H1 (cell line): ENCODE measurements at regions not wholly inside any gene's neighbourhood (a gene's known extent, or its start where the extent isn't known, plus 50 kb on each side); places are given as distances from the start of the nearest gene placed in this dataset.
A peak's percentile ranks its signal among the peaks of the same experiment; 100 is the strongest.

Experiments used
- CTCF ChIA-PET: fragments of 300-600 bp; sonication (Branson Sonifier 250); formaldehyde crosslinking; loops from one replicate; lab custom pipeline; 2021; ENCODE audit not compliant: partially characterized antibody; lab: Charles Lee
- POLR2A ChIA-PET: fragments of 300-600 bp; sonication (Branson Sonifier 250); formaldehyde crosslinking; loops from one replicate; lab custom pipeline; 2021; ENCODE audit warnings: inconsistent platforms; ENCODE audit not compliant: partially characterized antibody; lab: Charles Lee
- DNase-seq, 2 experiments: peaks; one replicate each; pipeline versions ENCODE4 v3.0.0 to v3.0.0-alpha.2; 2010 to 2022; ENCODE audit warnings: low spot score in 2 of 2, low read depth in 1 of 2, mixed read lengths in 1 of 2
- FAIRE-seq: peaks from 2 replicates; lab custom pipeline; 2011; peaks lifted over from hg19 to GRCh38; lab: Jason Lieb, UNC
- H2AFZ ChIP-seq: 2 replicates; pipeline ENCODE4 v1.8.1; 2012; ENCODE audit warnings: low read length, inconsistent platforms
- H2AK5ac ChIP-seq: 2 replicates; pipeline ENCODE4 v1.6.1; 2013; ENCODE audit warnings: low read depth, low read length
- H2BK120ac ChIP-seq: replicated peaks from 2 replicates; pipeline ENCODE3; 2013; ENCODE audit warnings: low read depth, low read length, inconsistent platforms
- H2BK12ac ChIP-seq: 2 replicates; pipeline ENCODE4 v1.6.1; 2013; ENCODE audit warnings: low read depth, low read length
- H2BK15ac ChIP-seq: 2 replicates; pipeline ENCODE4 v1.6.1; 2013; ENCODE audit warnings: low read length
- H2BK20ac ChIP-seq: 2 replicates; pipeline ENCODE4 v1.6.1; 2013; ENCODE audit warnings: low read length
- H2BK5ac ChIP-seq: 2 replicates; pipeline ENCODE4 v1.6.1; 2013; ENCODE audit warnings: low read depth, low read length
- H3K14ac ChIP-seq: 2 replicates; pipeline ENCODE4 v1.6.1; 2013; ENCODE audit warnings: inconsistent platforms; ENCODE audit not compliant: insufficient read length
- H3K18ac ChIP-seq: 2 replicates; pipeline ENCODE4 v1.6.1; 2013; ENCODE audit warnings: low read length; ENCODE audit errors: extremely low read depth
- H3K23ac ChIP-seq: 2 replicates; pipeline ENCODE4 v1.6.1; 2013; ENCODE audit warnings: inconsistent platforms; ENCODE audit not compliant: insufficient read length
- H3K23me2 ChIP-seq: 2 replicates; pipeline ENCODE4 v1.6.1; 2013; ENCODE audit warnings: low read depth, low read length
- H3K27ac ChIP-seq: 2 replicates; pipeline ENCODE4 v1.6.1; 2011; ENCODE audit warnings: low read depth, low read length, inconsistent platforms
- H3K27me3 ChIP-seq, 4 experiments: replicated peaks in 1 of 4; 1 replicate in 1 of 4; 2 replicates in 3 of 4; pipeline versions ENCODE4 v1.6.1 to v1.8.1; 2011 to 2013; ENCODE audit warnings: low read length in 3 of 4, mild to moderate bottlenecking in 3 of 4, inconsistent platforms in 2 of 4, mixed read lengths in 2 of 4, moderate library complexity in 1 of 4; ENCODE audit not compliant: control insufficient read depth in 3 of 4, insufficient read depth in 3 of 4; ENCODE audit errors: extremely low read depth in 1 of 4
- H3K36me3 ChIP-seq, 4 experiments: 2 replicates each; pipeline versions ENCODE4 v1.6.1 to v1.8.1; 2011 to 2013; ENCODE audit warnings: mild to moderate bottlenecking in 4 of 4, low read length in 3 of 4, moderate library complexity in 2 of 4, control low read depth in 1 of 4, inconsistent platforms in 1 of 4; ENCODE audit not compliant: insufficient read depth in 4 of 4, control insufficient read depth in 2 of 4
- H3K4ac ChIP-seq: replicated peaks from 2 replicates; pipeline ENCODE3; 2013; ENCODE audit warnings: low read length, low read depth, mixed read lengths, inconsistent platforms; ENCODE audit not compliant: insufficient read length
- H3K4me1 ChIP-seq, 4 experiments: replicated peaks in 1 of 4; 1 replicate in 1 of 4; 2 replicates in 3 of 4; pipeline versions ENCODE4 v1.6.1 to v1.8.1; 2011 to 2013; ENCODE audit warnings: low read length in 3 of 4, inconsistent platforms in 2 of 4, mixed read lengths in 1 of 4; ENCODE audit not compliant: insufficient read depth in 4 of 4, control insufficient read depth in 3 of 4
- H3K4me2 ChIP-seq, 2 experiments: 2 replicates each; pipeline versions ENCODE4 v1.6.1 to v1.8.1; 2011 to 2013; ENCODE audit warnings: low read depth in 2 of 2, low read length in 2 of 2, control low read depth in 1 of 2, inconsistent platforms in 1 of 2, mild to moderate bottlenecking in 1 of 2; ENCODE audit not compliant: insufficient read depth in 1 of 2
- H3K4me3 ChIP-seq, 4 experiments: fragments of 200-600, 300-600 bp in 1 of 4; sonication (generic), shearing (Covaris generic), sonication (Bioruptor Twin) in 1 of 4; 2 replicates each; pipeline versions ENCODE4 v1.5.1 to v1.8.1; 2011 to 2016; ENCODE audit warnings: low read length in 4 of 4, low read depth in 3 of 4, control low read depth in 2 of 4, inconsistent platforms in 2 of 4, mild to moderate bottlenecking in 2 of 4, mixed read lengths in 1 of 4, moderate library complexity in 1 of 4; ENCODE audit not compliant: insufficient read depth in 2 of 4; ENCODE audit errors: extremely low read depth in 1 of 4
- H3K56ac ChIP-seq: replicated peaks from 2 replicates; pipeline ENCODE3; 2013; ENCODE audit warnings: low read depth, mild to moderate bottlenecking, mixed read lengths, low read length, inconsistent platforms; ENCODE audit not compliant: insufficient read length
- H3K79me1 ChIP-seq: 2 replicates; pipeline ENCODE4 v1.6.1; 2013; ENCODE audit warnings: low read depth, low read length, control low read depth
- H3K79me2 ChIP-seq, 2 experiments: 2 replicates each; pipeline versions ENCODE4 v1.6.1 to v1.8.1; 2012 to 2013; ENCODE audit warnings: low read length in 2 of 2, mild to moderate bottlenecking in 2 of 2, inconsistent platforms in 1 of 2; ENCODE audit not compliant: insufficient read depth in 2 of 2, control insufficient read depth in 1 of 2
- H3K9ac ChIP-seq, 4 experiments: replicated peaks in 1 of 4; 1 replicate in 1 of 4; 2 replicates in 3 of 4; pipeline versions ENCODE4 v1.6.1 to v1.8.1; 2011 to 2013; ENCODE audit warnings: low read depth in 3 of 4, low read length in 3 of 4, control low read depth in 2 of 4, mild to moderate bottlenecking in 2 of 4, moderate library complexity in 2 of 4, inconsistent platforms in 1 of 4; ENCODE audit errors: extremely low read depth in 1 of 4
- H3K9me3 ChIP-seq, 2 experiments: 2 replicates each; pipeline versions ENCODE4 v1.6.1 to v1.8.1; 2012 to 2013; ENCODE audit warnings: mild to moderate bottlenecking in 2 of 2, moderate library complexity in 2 of 2, control low read depth in 1 of 2, inconsistent platforms in 1 of 2, low read depth in 1 of 2, low read length in 1 of 2, mixed read lengths in 1 of 2; ENCODE audit not compliant: insufficient read depth in 2 of 2
- H4K20me1 ChIP-seq, 2 experiments: replicated peaks in 1 of 2; 2 replicates each; pipeline versions ENCODE3 to v1.8.1; 2011 to 2013; ENCODE audit warnings: inconsistent platforms in 2 of 2, low read length in 2 of 2, mild to moderate bottlenecking in 1 of 2; ENCODE audit not compliant: insufficient read depth in 2 of 2, control insufficient read depth in 1 of 2
- H4K5ac ChIP-seq: 2 replicates; pipeline ENCODE4 v1.6.1; 2013; ENCODE audit warnings: low read length, low read depth, mixed read lengths, inconsistent platforms; ENCODE audit not compliant: insufficient read length
- H4K8ac ChIP-seq: 2 replicates; pipeline ENCODE4 v1.8.0; 2013; ENCODE audit warnings: mild to moderate bottlenecking, moderate library complexity, low read length, inconsistent platforms; ENCODE audit not compliant: insufficient read depth; ENCODE audit errors: extremely low read depth
- H4K91ac ChIP-seq: replicated peaks from 2 replicates; pipeline ENCODE3; 2013; ENCODE audit warnings: low read length, mixed read lengths, inconsistent platforms; ENCODE audit not compliant: insufficient read length
- CTCF ChIP-seq, 3 experiments: IDR thresholded peaks; 1 replicate in 2 of 3; 2 replicates in 1 of 3; pipeline versions ENCODE4 v1.5.1 to v1.6.1; 2011; ENCODE audit warnings: low read length in 3 of 3, mild to moderate bottlenecking in 3 of 3, inconsistent platforms in 2 of 3, low read depth in 1 of 3, moderate library complexity in 1 of 3; ENCODE audit not compliant: insufficient read depth in 1 of 3; ENCODE audit errors: control extremely low read depth in 1 of 3
- NRF1 ChIP-seq: IDR thresholded peaks from 2 replicates; pipeline ENCODE4 v1.6.1; 2011; ENCODE audit warnings: mild to moderate bottlenecking, low read depth, low read length, improper control_type of control experiment
- RBBP5 ChIP-seq: IDR thresholded peaks from 2 replicates; pipeline ENCODE4 v1.7.1; 2012; ENCODE audit warnings: low read depth, mild to moderate bottlenecking, inconsistent platforms, low read length, moderate library complexity, borderline replicate concordance
- YY1 ChIP-seq: IDR thresholded peaks from 2 replicates; pipeline ENCODE4 v1.6.1; 2011; ENCODE audit warnings: low read depth, mild to moderate bottlenecking, low read length
- WGBS, 2 experiments: shearing (Covaris generic) in 1 of 2; methylation state at CpG; one replicate each; pipeline versions ENCODE4 v1.1.6 to v1.1.7; 2013 to 2015; ENCODE audit warnings: low lambda C conversion rate in 2 of 2, mixed read lengths in 2 of 2, inconsistent platforms in 1 of 2, low coverage in 1 of 2, missing lambda C conversion rate in 1 of 2; ENCODE audit not compliant: insufficient replicate concordance in 2 of 2, insufficient coverage in 1 of 2, insufficient read length in 1 of 2; ENCODE audit errors: extremely low coverage in 1 of 2, missing lambda C conversion rate in 1 of 2; 5-methylcytosine and 5-hydroxymethylcytosine counted together

GRCh38 chr17:5800646-5801045 is 216.3 kb upstream of the NLRP1 start:
- no peak overlapping the region for H3K56ac ChIP-seq
- no peak overlapping the region for H2BK5ac ChIP-seq
- H3K4me2 ChIP-seq, result peak overlapping the region in 1 of 2 experiments; percentile 20; a peak in 2 of 4 replicates
- H3K23ac ChIP-seq, result no peak overlapping the region
- POLR2A ChIA-PET, result no interaction called here
- H2AFZ ChIP-seq, result no peak overlapping the region
- 0 out of 8 replicates have a peak overlapping the region, but pooled peaks of 1 of the 4 experiments have one; percentile 14 for H3K4me3 ChIP-seq
- no peak overlapping the region for H3K18ac ChIP-seq
- H3K9ac ChIP-seq, result no peak overlapping the region
- DNase-seq, result no peak
- H3K9me3 ChIP-seq, result no peaks in the 10 kb centered on the region
- no peak overlapping the region for H2BK12ac ChIP-seq
- CTCF ChIA-PET, result interaction anchor here (0.6 to 2.0 kb wide), 7 partner anchors 9 to 377 kb away, joined by 3 to 8 read pairs (median 3); no protein-coding TSS in a partner anchor
- H4K5ac ChIP-seq, result no peak overlapping the region
- H3K79me1 ChIP-seq, result no peaks in the 10 kb centered on the region
- H4K8ac ChIP-seq, result no peak overlapping the region
- H4K20me1 ChIP-seq, result no peaks in the 10 kb centered on the region
- H2AK5ac ChIP-seq, result no peak overlapping the region
- H3K36me3 ChIP-seq, result no peaks in the 10 kb centered on the region
- no peak overlapping the region for H4K91ac ChIP-seq
- H3K14ac ChIP-seq, result no peak overlapping the region
- FAIRE-seq, result no peak
- no peak overlapping the region for H3K27ac ChIP-seq
- TF ChIP-seq RBBP5 (no peak), NRF1 (no peak), YY1 (no peak), CTCF (IDR thresholded peaks at IDR 0.05; ENCODE audit: control extremely low read depth in 1 of 3, insufficient read depth in 1 of 3, low read depth in 1 of 3, low read length in 3 of 3) (no peak)
- no peak overlapping the region for H2BK120ac ChIP-seq
- 59% methylated on average over 6 of the region's 7 CpGs; no CpG with 5 or more reads in 1 of the 2 experiments for WGBS, 2 experiments
- no peaks in the 10 kb centered on the region for H3K23me2 ChIP-seq
- H3K4ac ChIP-seq, result no peak overlapping the region
- H2BK15ac ChIP-seq, result no peak overlapping the region
- no peak overlapping the region for H2BK20ac ChIP-seq
- H3K27me3 ChIP-seq, result peaks cover 0 to 5% (median 0%) of the 10 kb centered on the region in 4 experiments; a peak in 2 of 7 replicates
- H3K4me1 ChIP-seq, result peaks cover 4 to 23% (median 14%) of the 10 kb centered on the region in 4 experiments; a peak in 6 of 7 replicates
- H3K79me2 ChIP-seq, result no peaks in the 10 kb centered on the region
